ENCODE measurements at regions not wholly inside any gene's neighbourhood (a gene's known extent, or its start where the extent isn't known, plus 50 kb on each side); places are given as distances from the start of the nearest gene placed in this dataset.

DNA sequence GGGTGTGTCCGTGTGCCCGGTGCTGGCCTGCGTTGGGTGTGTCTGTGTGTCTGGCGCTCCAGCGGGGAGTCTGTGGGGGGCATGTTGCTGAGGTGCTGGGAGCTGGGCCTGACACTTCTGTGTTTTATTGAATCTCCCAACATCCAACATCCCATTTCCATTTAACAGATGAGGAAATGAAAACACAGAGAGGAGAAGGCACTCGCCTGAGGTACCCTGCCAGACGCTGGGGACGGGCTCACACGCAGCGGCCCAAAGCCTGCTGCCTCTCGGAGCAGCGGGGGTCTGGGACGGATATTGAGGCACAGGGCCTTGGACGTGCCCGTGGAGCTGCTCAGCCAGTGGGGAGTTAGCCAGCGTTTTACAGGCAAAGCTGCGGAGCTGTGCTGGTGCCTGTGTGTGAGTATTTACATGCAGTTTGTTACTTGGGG is 133.9 kb downstream of the DNAJB6 start:
- peaks cover 0 to under 1% (median 0%) of the 10 kb centered on the region in 4 experiments; a peak in 2 of 7 replicates for H3K27me3 ChIP-seq (replicated peaks in 1 of 4; ENCODE audit: control insufficient read depth in 3 of 4, extremely low read depth in 1 of 4, insufficient read depth in 3 of 4, low read length in 3 of 4)
- no peaks in the 10 kb centered on the region for H3K36me3 ChIP-seq (ENCODE audit: control insufficient read depth in 2 of 4, insufficient read depth in 4 of 4, low read length in 3 of 4)
- H2BK15ac ChIP-seq (ENCODE audit: low read length), result no peak overlapping the region
- H4K91ac ChIP-seq (replicated peaks; ENCODE audit: insufficient read length, low read length), result no peak overlapping the region
- H2AK5ac ChIP-seq (ENCODE audit: low read depth, low read length), result no peak overlapping the region
- no peak overlapping the region for H3K56ac ChIP-seq (replicated peaks; ENCODE audit: insufficient read length, low read depth, low read length)
- DNase-seq (ENCODE audit: low read depth in 1 of 2, low spot score in 2 of 2), result no peak
- H2BK120ac ChIP-seq (replicated peaks; ENCODE audit: low read depth, low read length), result no peak overlapping the region
- 0 out of 7 replicates have a peak, but pooled peaks cover 0 to 3% (median 0%) of the 10 kb centered on the region in 4 experiments for H3K4me1 ChIP-seq (replicated peaks in 1 of 4; ENCODE audit: control insufficient read depth in 3 of 4, insufficient read depth in 4 of 4, low read length in 3 of 4)
- CTCF ChIA-PET (ENCODE audit: partially characterized antibody), result interaction anchor here (0.6 to 1.1 kb wide), 2 partner anchors 39 to 248 kb away, joined by 3 read pairs; no protein-coding TSS in a partner anchor
- H3K79me2 ChIP-seq (ENCODE audit: control insufficient read depth in 1 of 2, insufficient read depth in 2 of 2, low read length in 2 of 2), result no peaks in the 10 kb centered on the region
- H4K20me1 ChIP-seq (replicated peaks in 1 of 2; ENCODE audit: control insufficient read depth in 1 of 2, insufficient read depth in 2 of 2, low read length in 2 of 2), result no peaks in the 10 kb centered on the region
- no peak overlapping the region for H3K9ac ChIP-seq (replicated peaks in 1 of 4; ENCODE audit: extremely low read depth in 1 of 4, low read depth in 3 of 4, low read length in 3 of 4)
- POLR2A ChIA-PET (ENCODE audit: partially characterized antibody), result no interaction called here
- H3K4me3 ChIP-seq (ENCODE audit: extremely low read depth in 1 of 4, insufficient read depth in 2 of 4, low read depth in 3 of 4, low read length in 4 of 4), result no peak overlapping the region
- H3K27ac ChIP-seq (ENCODE audit: low read depth, low read length), result no peak overlapping the region
- H3K9me3 ChIP-seq (ENCODE audit: insufficient read depth in 2 of 2, low read depth in 1 of 2, low read length in 1 of 2), result peaks cover 7 to 14% of the 10 kb centered on the region in 2 experiments; a peak in 3 of 4 replicates
- no peak overlapping the region for H3K23ac ChIP-seq (ENCODE audit: insufficient read length)
- H3K14ac ChIP-seq (ENCODE audit: insufficient read length), result no peak overlapping the region
- no peak overlapping the region for H2BK5ac ChIP-seq (ENCODE audit: low read depth, low read length)
- H3K4ac ChIP-seq (replicated peaks; ENCODE audit: insufficient read length, low read depth, low read length), result no peak overlapping the region
- no peak for FAIRE-seq
- H3K23me2 ChIP-seq (ENCODE audit: low read depth, low read length), result no peaks in the 10 kb centered on the region
- no peak overlapping the region for H2BK20ac ChIP-seq (ENCODE audit: low read length)
- TF ChIP-seq RAD21 (IDR thresholded peaks at IDR 0.05 in 1 of 2, conservative IDR thresholded peaks at IDR 0.05 in 1 of 2; ENCODE audit: low read depth in 2 of 2, low read length in 2 of 2), result no peak
- TF ChIP-seq CREB1 (IDR thresholded peaks at IDR 0.05), result no peak
- no peak for TF ChIP-seq SIX5 (IDR thresholded peaks at IDR 0.05; ENCODE audit: low read depth, low read length)
- no peak for TF ChIP-seq SP1 (IDR thresholded peaks at IDR 0.05; ENCODE audit: low read depth, low read length)
- no peak for TF ChIP-seq JUND (IDR thresholded peaks at IDR 0.05; ENCODE audit: low read length)
- no peak for TF ChIP-seq CHD1 (IDR thresholded peaks at IDR 0.05; ENCODE audit: low read depth, low read length)
- TF ChIP-seq HDAC6 (IDR thresholded peaks at IDR 0.05; ENCODE audit: low read depth, low read length), result no peak
- no peak for TF ChIP-seq TCF12 (IDR thresholded peaks at IDR 0.05; ENCODE audit: low read depth, low read length)
- no peak for TF ChIP-seq CTBP2 (IDR thresholded peaks at IDR 0.05; ENCODE audit: borderline replicate concordance, insufficient read depth, insufficient read length, low read length)
- H3K79me1 ChIP-seq (ENCODE audit: low read depth, low read length), result no peaks in the 10 kb centered on the region
- H2AFZ ChIP-seq (ENCODE audit: low read length), result no peak overlapping the region
- H2BK12ac ChIP-seq (ENCODE audit: low read depth, low read length), result no peak overlapping the region
- 89% methylated on average over 17 of the region's 17 CpGs; no CpG with 5 or more reads in 1 of the 2 experiments for WGBS, 2 experiments (ENCODE audit: extremely low coverage in 1 of 2, insufficient coverage in 1 of 2, insufficient read length in 1 of 2, insufficient replicate concordance in 2 of 2, low coverage in 1 of 2, low lambda C conversion rate in 2 of 2, missing lambda C conversion rate in 1 of 2)
- no peak overlapping the region for H4K5ac ChIP-seq (ENCODE audit: insufficient read length, low read depth, low read length)
- H3K4me2 ChIP-seq (ENCODE audit: insufficient read depth in 1 of 2, low read depth in 2 of 2, low read length in 2 of 2), result no peak overlapping the region
- H3K18ac ChIP-seq (ENCODE audit: extremely low read depth, low read length), result no peak overlapping the region
- H4K8ac ChIP-seq (ENCODE audit: extremely low read depth, insufficient read depth, low read length), result no peak overlapping the region
